ENCODE measurements at regions not wholly inside any gene's neighbourhood (a gene's known extent, or its start where the extent isn't known, plus 50 kb on each side); places are given as distances from the start of the nearest gene placed in this dataset.
A peak's percentile ranks its signal among the peaks of the same experiment; 100 is the strongest.

DNA sequence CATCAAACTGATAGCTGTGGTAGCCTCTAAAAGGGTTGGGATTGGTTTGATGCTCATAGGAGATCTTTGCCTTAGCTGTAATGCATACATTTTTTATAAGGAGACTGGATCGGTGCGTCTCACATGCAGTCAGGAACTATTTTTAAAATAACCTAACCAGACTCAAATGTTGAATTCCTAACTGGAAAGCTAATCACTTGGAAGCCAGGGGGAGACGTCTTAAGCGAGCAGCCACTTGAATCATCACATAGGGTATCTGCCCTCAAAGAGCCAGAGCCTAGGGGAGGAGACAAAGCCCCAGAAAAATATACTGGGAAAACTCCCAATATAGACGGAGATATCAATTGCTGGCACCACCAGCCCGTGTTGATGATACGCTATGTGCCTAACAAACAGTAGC is 61.7 kb upstream of the PUM1 start:
- no peak for DNase-seq

DNA sequence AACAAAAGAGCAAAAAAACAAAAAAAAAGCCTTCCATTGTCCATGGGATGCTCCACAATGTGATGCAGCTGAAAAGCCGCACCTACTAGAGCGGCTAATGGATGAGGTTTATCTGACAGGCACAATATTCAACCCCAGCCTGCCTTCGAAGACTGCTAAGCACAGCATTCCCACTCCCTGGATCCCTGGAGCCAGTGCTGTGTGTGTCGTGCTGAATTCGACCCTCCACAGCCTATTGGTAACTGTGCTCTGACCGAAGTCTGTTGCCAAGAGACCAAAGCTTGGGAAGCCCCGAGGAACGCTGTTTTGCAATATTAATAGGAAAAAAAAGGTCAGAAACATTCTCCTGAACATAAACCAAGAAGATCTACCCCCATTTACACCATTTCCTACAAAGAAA is 57.2 kb upstream of the PUM1 start:
- DNase-seq: peak; percentile 68

DNA sequence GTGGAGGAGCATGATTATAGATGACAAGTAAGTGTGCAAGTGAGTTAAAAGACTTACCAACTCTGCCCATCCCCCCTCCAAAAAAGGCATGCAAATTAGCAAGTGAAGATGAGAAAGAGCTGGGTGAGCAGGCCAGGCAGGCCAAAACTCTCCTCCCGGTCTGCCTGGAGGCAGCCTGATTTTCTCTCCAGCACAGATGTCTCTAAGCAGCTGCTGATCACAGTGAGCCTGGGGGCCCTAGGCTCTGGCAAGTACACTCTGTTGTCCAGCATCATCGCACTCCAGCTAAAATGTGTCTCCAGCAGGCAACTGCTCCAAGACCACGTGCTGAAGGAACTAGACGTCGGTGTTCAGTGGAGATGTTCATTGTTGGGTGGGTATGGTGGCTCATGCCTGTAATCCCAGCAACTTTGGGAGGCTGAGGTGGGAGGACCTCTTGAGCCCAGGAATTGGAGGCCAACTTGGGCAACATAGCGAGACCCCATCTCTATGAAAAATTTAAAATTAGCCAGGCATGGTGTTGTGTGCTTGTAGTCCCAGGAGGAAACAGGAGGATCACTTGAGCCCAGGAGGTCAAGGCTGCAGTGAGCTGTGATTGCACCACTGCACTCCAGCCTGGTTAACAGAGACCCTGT is 56.7 kb upstream of the PUM1 start:
- peak; percentile 38 for DNase-seq

DNA sequence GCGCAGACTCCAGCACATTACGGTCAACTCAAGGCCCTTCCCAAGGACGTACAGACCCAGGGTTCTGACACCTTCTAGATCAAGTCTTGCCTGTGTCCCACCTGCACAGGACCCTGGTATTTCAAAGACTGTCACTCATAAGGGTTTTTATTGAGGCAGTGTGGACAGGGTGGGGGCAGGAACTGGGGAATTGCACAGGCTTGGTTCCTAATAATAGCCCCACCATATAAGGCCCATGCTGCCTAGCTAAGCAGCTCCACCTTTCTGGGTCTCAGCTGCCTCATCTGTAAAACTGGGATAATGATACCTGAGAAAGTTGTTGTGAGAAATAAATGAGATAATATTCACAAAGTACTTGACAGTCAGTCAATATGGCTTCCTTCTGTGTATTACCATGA is 55.3 kb upstream of the PUM1 start:
- no peak for DNase-seq

DNA sequence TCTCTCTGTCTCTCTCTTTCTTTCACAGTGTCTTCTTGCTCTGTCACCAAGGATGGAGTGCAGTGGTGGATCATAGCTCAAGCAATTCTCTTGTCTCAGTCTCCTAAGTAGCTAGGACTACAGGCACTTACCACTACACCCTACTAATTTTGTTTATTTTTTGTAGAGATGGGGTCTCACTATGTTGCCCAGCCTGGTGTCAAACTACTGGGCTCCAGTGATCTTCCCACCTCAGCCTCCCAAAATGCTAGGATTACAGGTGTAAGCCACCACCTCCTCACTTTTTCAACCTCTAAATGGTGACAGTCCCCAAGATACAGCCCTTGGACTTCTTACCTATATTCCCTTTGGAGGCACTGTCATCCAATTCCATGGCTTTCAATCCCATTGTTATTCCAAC is 50.5 kb upstream of the PUM1 start:
- DNase-seq: no peak
